Left lung (tissue), 4 donors: ENCODE measurements at regions not wholly inside any gene's neighbourhood (a gene's known extent, or its start where the extent isn't known, plus 50 kb on each side); places are given as distances from the start of the nearest gene placed in this dataset.

ENCODE experiments used
- ATAC-seq: fragments of 200-7000 bp; cut with Tn5 transposase; one replicate; pipeline ENCODE4 v1.9.1; 2020; ENCODE audit warnings: moderate library complexity
- DNase-seq, 4 donors: peaks; one replicate each; pipeline ENCODE4 v3.0.0-alpha.2; 2013 to 2020
- H3K27ac ChIP-seq, 2 donors: fragments of 200-600 bp; sonication (generic) in 1 of 2; one replicate each; pipeline versions ENCODE4 v1.5.0 to v1.8.0; 2020 to 2021
- H3K27me3 ChIP-seq, 2 donors: fragments of 200-600 bp; sonication (generic) in 1 of 2; one replicate each; pipeline versions ENCODE4 v1.5.0 to v1.8.0; 2020 to 2021
- H3K36me3 ChIP-seq, 2 donors: fragments of 200-600 bp; sonication (generic) in 1 of 2; one replicate each; pipeline versions ENCODE4 v1.5.0 to v1.8.0; 2020 to 2021
- H3K4me1 ChIP-seq, 2 donors: fragments of 200-600 bp; one replicate each; pipeline ENCODE4 v1.8.0; 2021
- H3K4me3 ChIP-seq, 2 donors: fragments of 200-600 bp; sonication (generic) in 1 of 2; one replicate each; pipeline versions ENCODE4 v1.5.0 to v1.8.0; 2020 to 2021; ENCODE audit warnings: mild to moderate bottlenecking in 1 of 2
- H3K9me3 ChIP-seq, 2 donors: fragments of 200-600 bp; sonication (generic) in 1 of 2; one replicate each; pipeline versions ENCODE4 v1.5.0 to v1.8.0; 2020 to 2021
- intact Hi-C, 2 donors: fragments of 100-400 bp; cut with DNase I; formaldehyde crosslinking; loops; one replicate each; pipeline versions ENCODE4 v1.11.2 to v1.14.2; 2022
- TF ChIP-seq, protein P1 (sequence below), 2 donors: fragments of 200-600 bp; sonication (generic) in 1 of 2; IDR thresholded peaks; one replicate each; pipeline versions ENCODE4 v1.5.0 to v1.8.0; 2021; ENCODE audit warnings: antibody characterized with exemption in 2 of 2
- donor health status: DM: no; HTN: yes; CAD: no.
- donor health status: DM: no; HTN: no; CAD: no.

DNA sequence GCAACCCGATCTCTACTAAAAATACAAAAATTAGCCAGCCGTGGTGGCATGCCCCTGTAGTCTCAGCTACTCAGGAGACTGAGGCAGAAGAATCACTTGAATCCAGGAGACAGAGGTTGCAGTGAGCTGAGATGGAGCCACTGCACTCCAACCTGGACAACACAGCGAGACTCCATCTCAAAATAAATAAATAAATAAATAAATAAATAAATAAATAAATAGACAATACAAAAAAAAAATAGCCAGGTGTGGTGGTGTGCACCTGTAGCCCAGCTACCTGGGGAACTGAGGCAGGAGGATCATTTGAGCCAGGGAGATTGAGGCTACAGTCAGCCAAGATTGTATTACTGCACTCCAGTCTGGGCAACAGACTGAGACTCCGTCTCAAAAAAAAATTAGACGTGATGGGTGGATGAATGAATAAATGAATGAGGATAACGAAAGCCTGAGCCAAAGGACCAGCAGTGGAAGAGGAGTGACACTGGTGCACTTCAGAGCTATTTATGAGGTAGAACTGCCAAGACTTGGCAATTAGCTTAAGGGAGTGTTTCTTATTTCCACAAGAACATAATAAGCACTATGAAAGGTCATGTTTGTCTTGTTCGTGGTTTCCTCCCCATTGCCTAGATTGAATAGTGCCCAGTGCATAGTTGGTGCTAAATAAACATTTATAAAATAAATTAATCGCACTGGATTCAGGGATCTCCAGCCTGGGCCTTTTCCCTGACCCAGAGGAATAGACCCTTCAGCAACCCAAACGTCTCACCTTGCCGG, 232.2 kb downstream of the IDS start:
- no peak for ATAC-seq

DNA sequence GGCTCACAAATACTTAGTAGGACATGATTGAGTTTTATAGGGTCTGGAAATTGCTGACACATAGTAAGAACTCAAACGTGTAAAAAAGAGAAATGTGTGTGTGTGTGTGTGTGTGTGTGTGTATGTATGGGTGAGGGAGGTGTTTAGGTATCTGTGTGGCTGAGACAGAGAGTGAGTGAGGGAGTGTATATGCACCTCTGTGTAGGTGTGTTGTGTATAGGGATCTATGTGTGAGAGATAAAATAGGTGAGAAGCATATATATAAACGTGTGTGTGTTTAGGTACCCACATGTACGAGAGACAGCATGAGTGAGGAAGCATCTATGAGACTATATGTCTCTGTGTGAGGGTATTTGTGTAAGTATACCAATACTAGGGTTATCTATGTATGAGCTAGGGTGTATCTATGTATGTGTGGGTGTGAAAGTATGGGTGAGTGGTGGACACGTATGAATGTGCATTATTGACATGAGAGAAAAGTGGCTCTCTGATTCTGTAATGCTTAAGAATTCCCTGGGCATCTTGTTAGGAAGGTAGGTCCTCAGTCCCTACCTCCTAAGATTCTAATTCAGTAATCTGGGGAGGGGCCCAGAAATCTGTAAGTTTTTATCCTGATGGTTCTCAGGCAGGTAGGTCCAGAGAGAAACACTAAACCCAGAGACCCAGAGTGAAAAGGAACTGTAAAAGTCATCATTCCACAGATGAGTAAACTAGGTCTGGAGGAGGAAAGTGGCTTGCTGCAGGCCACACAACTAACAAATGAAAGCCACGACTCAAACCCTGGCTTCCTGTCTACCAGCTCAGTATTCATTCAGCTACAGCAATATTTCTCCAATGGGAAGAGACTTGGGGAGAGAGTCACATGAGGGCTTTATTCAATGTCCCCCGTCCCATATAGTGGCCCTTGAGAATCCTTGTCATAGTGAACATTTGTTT, 237.0 kb downstream of the IDS start:
- H3K9me3 ChIP-seq, result no peaks in the 10 kb centered on the region
- H3K4me1 ChIP-seq, result no peaks in the 10 kb centered on the region
- ATAC-seq (no peak), DNase-seq (no peak)
- H3K4me3 ChIP-seq, result no peak overlapping the region
- TF ChIP-seq, protein P1, sequence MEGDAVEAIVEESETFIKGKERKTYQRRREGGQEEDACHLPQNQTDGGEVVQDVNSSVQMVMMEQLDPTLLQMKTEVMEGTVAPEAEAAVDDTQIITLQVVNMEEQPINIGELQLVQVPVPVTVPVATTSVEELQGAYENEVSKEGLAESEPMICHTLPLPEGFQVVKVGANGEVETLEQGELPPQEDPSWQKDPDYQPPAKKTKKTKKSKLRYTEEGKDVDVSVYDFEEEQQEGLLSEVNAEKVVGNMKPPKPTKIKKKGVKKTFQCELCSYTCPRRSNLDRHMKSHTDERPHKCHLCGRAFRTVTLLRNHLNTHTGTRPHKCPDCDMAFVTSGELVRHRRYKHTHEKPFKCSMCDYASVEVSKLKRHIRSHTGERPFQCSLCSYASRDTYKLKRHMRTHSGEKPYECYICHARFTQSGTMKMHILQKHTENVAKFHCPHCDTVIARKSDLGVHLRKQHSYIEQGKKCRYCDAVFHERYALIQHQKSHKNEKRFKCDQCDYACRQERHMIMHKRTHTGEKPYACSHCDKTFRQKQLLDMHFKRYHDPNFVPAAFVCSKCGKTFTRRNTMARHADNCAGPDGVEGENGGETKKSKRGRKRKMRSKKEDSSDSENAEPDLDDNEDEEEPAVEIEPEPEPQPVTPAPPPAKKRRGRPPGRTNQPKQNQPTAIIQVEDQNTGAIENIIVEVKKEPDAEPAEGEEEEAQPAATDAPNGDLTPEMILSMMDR (IDR thresholded peaks at IDR 0.05), result no peak
- intact Hi-C loops, result no loop called here
- no peaks in the 10 kb centered on the region for H3K36me3 ChIP-seq
- H3K27ac ChIP-seq, result no peak overlapping the region
- no peaks in the 10 kb centered on the region for H3K27me3 ChIP-seq

More for the DNA sequence above, 232.2 kb downstream of the IDS start:
- Histone ChIP-seq H3K27me3 (no peaks in the 10 kb centered on the region), H3K4me1 (no peaks in the 10 kb centered on the region), H3K9me3 (no peaks in the 10 kb centered on the region), H3K36me3 (no peaks in the 10 kb centered on the region), H3K4me3 (no peak overlapping the region), H3K27ac (no peak overlapping the region)
- no peak for DNase-seq
- intact Hi-C loops, result no loop called here
- TF ChIP-seq, protein P1 (IDR thresholded peaks at IDR 0.05), result no peak

DNA sequence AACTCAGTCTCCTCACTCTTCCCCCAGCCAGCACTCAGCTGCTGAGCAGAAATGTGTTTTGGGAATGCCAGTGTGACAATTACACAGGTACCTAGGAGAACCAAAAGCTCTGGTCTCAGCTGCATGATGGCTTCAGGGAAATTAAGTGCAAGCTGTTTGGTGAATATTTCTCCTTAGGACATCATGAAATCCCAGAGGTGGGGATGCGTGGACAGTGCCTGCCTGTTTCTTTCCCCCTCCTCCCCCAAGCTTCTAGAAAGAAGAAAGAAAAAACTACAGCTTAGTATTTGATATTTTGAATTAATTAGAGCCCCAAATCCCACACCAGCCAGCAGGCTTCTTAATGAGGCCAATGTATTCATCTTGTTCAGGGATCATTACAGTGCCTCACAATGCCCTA, 243.0 kb downstream of the IDS start:
- Histone ChIP-seq H3K27me3 (no peaks in the 10 kb centered on the region), H3K36me3 (no peaks in the 10 kb centered on the region), H3K9me3 (no peaks in the 10 kb centered on the region), H3K4me1 (no peaks in the 10 kb centered on the region), H3K27ac (no peak overlapping the region), H3K4me3 (no peak overlapping the region)
- ATAC-seq (no peak), DNase-seq (no peak)
- TF ChIP-seq, protein P1 (IDR thresholded peaks at IDR 0.05), result no peak
- intact Hi-C loops, result no loop called here

DNA sequence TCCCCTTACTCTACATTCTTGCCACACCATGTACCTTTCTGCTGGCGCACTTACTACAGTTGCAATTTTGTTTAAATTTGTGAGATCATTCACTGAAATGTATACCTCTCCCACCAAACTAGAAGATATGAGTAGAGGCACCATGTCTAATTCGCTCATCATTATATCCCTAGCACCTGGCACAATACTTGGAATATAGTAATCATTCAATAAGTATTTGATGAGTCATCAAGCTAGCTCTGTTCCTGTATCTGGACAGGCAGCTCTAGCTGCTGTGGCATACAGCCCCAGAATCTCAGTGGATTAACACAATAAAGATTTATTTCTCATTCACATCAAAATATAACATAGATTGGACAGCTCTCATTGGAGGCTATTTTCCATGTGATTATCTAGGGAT, 245.9 kb downstream of the IDS start:
- no peak for ATAC-seq
- TF ChIP-seq, protein P1 (IDR thresholded peaks at IDR 0.05), result no peak
- H3K4me3 ChIP-seq, result no peak overlapping the region
- H3K27me3 ChIP-seq, result no peaks in the 10 kb centered on the region
- intact Hi-C loops, result no loop called here
- no peak for DNase-seq
- no peak overlapping the region for H3K27ac ChIP-seq
- no peaks in the 10 kb centered on the region for H3K36me3 ChIP-seq
- no peaks in the 10 kb centered on the region for H3K4me1 ChIP-seq
- no peaks in the 10 kb centered on the region for H3K9me3 ChIP-seq

DNA sequence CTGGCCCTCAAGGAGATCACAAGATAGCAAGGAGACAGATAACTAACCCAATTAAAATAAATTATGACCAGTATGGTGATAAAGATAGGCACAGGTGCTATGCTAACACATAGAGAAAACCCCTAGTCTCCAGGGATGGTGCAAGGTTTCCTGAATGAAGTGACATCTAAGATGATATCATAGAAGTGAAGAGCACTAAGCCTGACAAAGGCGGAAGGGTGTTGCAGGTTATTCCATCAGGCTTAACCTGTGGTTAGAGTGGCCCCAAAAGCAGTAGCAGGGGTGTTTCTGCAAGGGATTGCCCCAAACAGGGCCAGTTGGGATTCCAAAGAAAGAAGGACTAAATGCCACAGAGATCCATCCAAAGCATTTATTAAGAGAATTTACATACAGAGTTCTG, 249.2 kb downstream of the IDS start:
- intact Hi-C loops, result no loop called here
- Histone ChIP-seq H3K4me3 (no peak overlapping the region), H3K27ac (no peak overlapping the region), H3K27me3 (no peaks in the 10 kb centered on the region), H3K36me3 (no peaks in the 10 kb centered on the region), H3K4me1 (no peaks in the 10 kb centered on the region), H3K9me3 (no peaks in the 10 kb centered on the region)
- DNase-seq (no peak), ATAC-seq (no peak)
- TF ChIP-seq, protein P1 (IDR thresholded peaks at IDR 0.05), result no peak
